SH-SY5Y (cell line): ENCODE measurements at regions not wholly inside any gene's neighbourhood (a gene's known extent, or its start where the extent isn't known, plus 50 kb on each side); places are given as distances from the start of the nearest gene placed in this dataset.

Experiments used
- GATA2 ChIP-seq: IDR thresholded peaks from 2 replicates; pipeline ENCODE4 v1.6.1; 2011; ENCODE audit warnings: mild to moderate bottlenecking, low read depth, low read length
- GATA3 ChIP-seq: IDR thresholded peaks from 2 replicates; pipeline ENCODE4 v1.6.1; 2011; ENCODE audit warnings: low read depth, mild to moderate bottlenecking, low read length, moderate library complexity

DNA sequence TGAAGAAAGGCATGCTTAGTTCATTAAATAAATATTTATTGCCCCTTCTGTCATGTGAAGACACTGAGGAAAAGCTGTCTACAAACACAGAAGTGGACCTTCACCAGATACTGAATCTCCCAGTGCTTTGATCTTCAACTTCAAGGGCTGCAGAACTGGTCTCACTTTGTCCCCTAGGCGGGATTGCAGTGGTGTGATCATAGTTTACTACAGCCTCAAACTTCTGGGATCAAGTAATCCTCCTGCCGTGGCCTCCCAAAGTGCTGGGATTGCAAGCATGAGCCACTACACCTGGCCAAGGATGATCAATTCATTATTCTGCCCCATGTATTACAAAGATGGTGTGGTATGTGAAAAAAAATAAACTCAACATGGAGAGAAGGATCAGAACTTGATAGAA, 496.2 kb upstream of the HS3ST5 start:
- TF ChIP-seq GATA2: no peak
- TF ChIP-seq GATA3: no peak
